NCI-H2081 (cell line): ENCODE measurements at regions not wholly inside any gene's neighbourhood (a gene's known extent, or its start where the extent isn't known, plus 50 kb on each side); places are given as distances from the start of the nearest gene placed in this dataset.

Source experiments
- DNase-seq, 2 experiments: peaks; one replicate each; lab custom pipeline; 2025; lab: John Stamatoyannopoulos, UW

GRCh38 chr3:151935446-151935845 lies 62.0 kb downstream of the SUCNR1 start:
- DNase-seq: no peak

GRCh38 chr3:151940481-151940880 lies 67.0 kb downstream of the SUCNR1 start:
- DNase-seq: no peak

GRCh38 chr3:151943539-151943938 lies 70.1 kb downstream of the SUCNR1 start:
- DNase-seq: no peak

GRCh38 chr3:151944356-151944755 lies 70.9 kb downstream of the SUCNR1 start:
- DNase-seq: no peak

GRCh38 chr3:151946606-151947005 lies 73.2 kb downstream of the SUCNR1 start:
- DNase-seq: no peak

- DNase-seq: no peak
These were observed 76.3 kb downstream of the SUCNR1 start for GRCh38 chr3:151949706-151950105.

- no peak for DNase-seq
These were observed 81.9 kb downstream of the SUCNR1 start for GRCh38 chr3:151955356-151955755.

- DNase-seq: no peak
These were observed 87.6 kb downstream of the SUCNR1 start for GRCh38 chr3:151960961-151961580.

GRCh38 chr3:151962352-151962751 lies 88.9 kb downstream of the SUCNR1 start:
- DNase-seq: no peak

- DNase-seq: no peak
These were observed 89.5 kb downstream of the SUCNR1 start for GRCh38 chr3:151962912-151963311.

- DNase-seq: no peak
These were observed 91.3 kb downstream of the SUCNR1 start for GRCh38 chr3:151964743-151965142.

- no peak for DNase-seq
These were observed 95.7 kb downstream of the SUCNR1 start for GRCh38 chr3:151969026-151969642.

GRCh38 chr3:151971814-151972579 lies 98.6 kb downstream of the SUCNR1 start:
- peak; percentile 28 to 71 for DNase-seq

GRCh38 chr3:151974067-151974466 lies 100.6 kb downstream of the SUCNR1 start:
- DNase-seq: no peak

- no peak for DNase-seq
These were observed 103.0 kb downstream of the SUCNR1 start for GRCh38 chr3:151976211-151977050.

- no peak for DNase-seq
These were observed 106.5 kb downstream of the SUCNR1 start for GRCh38 chr3:151979906-151980305.

GRCh38 chr3:151983538-151983937 lies 110.1 kb downstream of the SUCNR1 start:
- DNase-seq: no peak

GRCh38 chr3:151985787-151986430 lies 112.5 kb downstream of the SUCNR1 start:
- no peak for DNase-seq

GRCh38 chr3:151987893-151988292 lies 114.5 kb downstream of the SUCNR1 start:
- no peak for DNase-seq

GRCh38 chr3:151989621-151990020 lies 116.2 kb downstream of the SUCNR1 start:
- DNase-seq: no peak

GRCh38 chr3:151990696-151991376 lies 117.4 kb downstream of the SUCNR1 start:
- no peak for DNase-seq
